T-helper 2 cell treated with Interferon-gamma antibody and Interleukin-4, amounts not matched to agents 5 μg/mL and 100 μg/mL, for 36 hours (primary cell): ENCODE measurements at regions not wholly inside any gene's neighbourhood (a gene's known extent, or its start where the extent isn't known, plus 50 kb on each side); places are given as distances from the start of the nearest gene placed in this dataset.

ENCODE experiments used
- DNase-seq: peaks from one replicate; pipeline ENCODE4 v3.0.0; 2021; ENCODE audit warnings: low spot score
- H3K27ac Mint-ChIP-seq: one replicate; pipeline ENCODE4 v1.8.0; 2021; ENCODE audit warnings: mild to moderate bottlenecking, mixed read lengths
- H3K27me3 Mint-ChIP-seq: one replicate; pipeline ENCODE4 v1.8.0; 2021; ENCODE audit warnings: low read depth, mixed read lengths
- H3K36me3 Mint-ChIP-seq: one replicate; pipeline ENCODE4 v1.8.0; 2021; ENCODE audit warnings: low read depth, mixed read lengths
- H3K4me1 Mint-ChIP-seq: one replicate; pipeline ENCODE4 v1.8.0; 2021; ENCODE audit warnings: low read depth, mixed read lengths
- H3K4me3 Mint-ChIP-seq: one replicate; pipeline ENCODE4 v1.8.0; 2022; ENCODE audit warnings: mild to moderate bottlenecking, moderate library complexity, mixed read lengths
- H3K9me3 Mint-ChIP-seq: one replicate; pipeline ENCODE4 v1.8.0; 2021; ENCODE audit warnings: mixed read lengths

DNA sequence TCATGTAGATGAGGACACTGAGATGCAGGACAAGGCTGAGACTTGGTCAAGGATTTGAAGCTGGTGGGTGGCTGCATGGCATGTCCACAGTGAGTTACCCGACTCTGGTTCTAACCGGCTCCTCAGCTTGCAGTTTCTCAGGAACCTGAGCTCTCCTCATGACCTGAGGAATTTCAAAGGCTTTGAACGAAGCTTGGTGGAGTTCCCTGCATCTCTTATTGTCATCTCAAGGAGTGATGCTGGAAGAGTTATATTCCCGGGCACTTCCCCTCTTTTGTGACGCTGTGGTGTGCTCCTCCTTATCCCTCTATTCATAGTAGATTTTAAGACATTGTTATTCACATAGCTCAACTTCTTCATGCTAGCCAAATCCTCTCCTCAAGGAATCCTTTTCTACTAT is 500.1 kb upstream of the HTR2A start:
- Mint-ChIP-seq H3K36me3 (no peaks in the 10 kb centered on the region), H3K4me3 (no peak overlapping the region), H3K27ac (no peak overlapping the region)

DNA sequence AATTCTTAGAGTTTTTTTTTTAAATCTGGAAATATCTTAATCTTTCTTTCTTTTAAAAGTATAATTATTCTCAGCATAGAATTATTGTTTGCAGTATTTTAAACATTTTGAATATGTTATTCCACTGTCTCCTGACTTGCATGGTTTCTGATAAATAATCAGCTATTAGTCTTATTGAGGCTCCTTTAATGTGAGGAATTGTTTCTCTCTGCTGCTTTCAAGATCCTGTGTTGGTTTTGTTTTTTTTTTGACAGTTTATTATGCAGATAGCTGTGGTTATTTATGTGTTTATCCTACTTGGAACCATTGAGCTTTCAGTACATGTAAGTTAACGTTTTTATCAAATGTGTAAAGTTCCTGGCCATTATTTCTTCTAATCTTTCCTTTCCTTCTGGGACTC is 477.9 kb upstream of the HTR2A start:
- Mint-ChIP-seq H3K27ac (no peak overlapping the region), H3K4me1 (no peaks in the 10 kb centered on the region), H3K4me3 (no peak overlapping the region), H3K27me3 (no peaks in the 10 kb centered on the region), H3K36me3 (no peaks in the 10 kb centered on the region), H3K9me3 (peaks cover 21% of the 10 kb centered on the region)
- no peak for DNase-seq

More for the DNA sequence above, 500.1 kb upstream of the HTR2A start:
- Mint-ChIP-seq H3K4me1 (no peaks in the 10 kb centered on the region), H3K27me3 (no peaks in the 10 kb centered on the region), H3K9me3 (peaks cover 2% of the 10 kb centered on the region)
- no peak for DNase-seq

DNA sequence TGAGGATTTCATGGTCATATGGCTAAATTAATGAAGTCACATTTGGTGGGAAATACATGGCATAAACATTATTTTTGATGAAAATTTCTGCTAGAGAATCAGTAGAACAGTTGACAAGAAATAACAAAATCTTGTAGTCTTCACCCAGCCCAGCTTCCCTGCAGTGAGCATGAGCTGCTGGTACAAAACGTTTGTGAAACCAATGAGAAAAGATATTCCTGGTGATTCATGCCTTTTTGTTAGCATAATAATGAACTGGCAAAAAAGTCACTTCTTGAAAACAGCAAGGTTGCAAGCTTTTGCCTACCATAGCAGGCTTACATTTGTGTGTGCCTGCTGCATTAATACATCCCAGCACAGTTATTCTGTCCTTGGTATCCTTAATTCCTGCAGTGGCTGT is 475.9 kb upstream of the HTR2A start:
- no peak overlapping the region for H3K27ac Mint-ChIP-seq
- H3K36me3 Mint-ChIP-seq, result no peaks in the 10 kb centered on the region
- peaks cover 26% of the 10 kb centered on the region for H3K9me3 Mint-ChIP-seq
- H3K4me3 Mint-ChIP-seq, result no peak overlapping the region
- H3K4me1 Mint-ChIP-seq, result no peaks in the 10 kb centered on the region
- no peak for DNase-seq
- no peaks in the 10 kb centered on the region for H3K27me3 Mint-ChIP-seq

- H3K4me1 Mint-ChIP-seq, result no peaks in the 10 kb centered on the region
- peaks cover 14% of the 10 kb centered on the region for H3K9me3 Mint-ChIP-seq
- H3K27me3 Mint-ChIP-seq, result no peaks in the 10 kb centered on the region
- no peak for DNase-seq
- no peak overlapping the region for H3K4me3 Mint-ChIP-seq
- no peaks in the 10 kb centered on the region for H3K36me3 Mint-ChIP-seq
- no peak overlapping the region for H3K27ac Mint-ChIP-seq
These were observed 454.9 kb upstream of the HTR2A start for GRCh38 chr13:47351798-47352197.

DNA sequence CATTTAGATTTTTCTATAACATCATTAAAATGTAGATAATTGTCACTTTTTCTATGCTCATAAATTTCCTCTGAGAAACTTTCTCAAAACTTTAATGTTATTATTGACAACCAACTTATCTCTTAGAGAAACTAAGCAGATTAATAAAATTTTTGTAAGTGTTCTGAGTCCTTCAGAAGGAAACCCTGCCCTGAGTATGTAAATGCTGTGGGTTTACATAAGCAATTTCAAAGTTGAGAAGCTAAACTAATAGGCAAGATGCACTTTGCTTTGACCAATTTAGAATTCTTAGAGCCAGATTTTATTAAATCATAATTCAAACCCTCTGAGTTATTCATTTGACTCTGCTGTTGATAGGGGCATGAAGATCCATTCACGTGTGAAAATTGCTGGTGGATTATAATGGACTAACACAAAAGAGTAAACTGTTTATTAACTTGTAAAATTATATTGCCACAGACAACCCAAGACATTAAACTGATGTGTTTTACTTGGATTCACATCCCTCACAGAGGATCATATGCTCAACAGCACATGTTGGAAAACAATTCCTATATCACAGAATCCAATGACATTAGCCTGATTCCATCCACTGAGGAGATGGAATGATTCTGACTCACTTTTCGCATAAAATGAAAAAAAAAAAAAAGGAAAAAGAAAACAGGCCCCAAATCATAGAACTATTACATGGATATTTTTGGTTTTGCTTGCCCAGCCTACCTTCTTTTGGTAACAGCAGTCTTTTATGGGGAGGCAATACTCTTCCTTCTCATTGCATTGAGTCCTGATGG is 453.7 kb upstream of the HTR2A start:
- Mint-ChIP-seq H3K4me1 (no peaks in the 10 kb centered on the region), H3K27ac (no peak overlapping the region)

DNA sequence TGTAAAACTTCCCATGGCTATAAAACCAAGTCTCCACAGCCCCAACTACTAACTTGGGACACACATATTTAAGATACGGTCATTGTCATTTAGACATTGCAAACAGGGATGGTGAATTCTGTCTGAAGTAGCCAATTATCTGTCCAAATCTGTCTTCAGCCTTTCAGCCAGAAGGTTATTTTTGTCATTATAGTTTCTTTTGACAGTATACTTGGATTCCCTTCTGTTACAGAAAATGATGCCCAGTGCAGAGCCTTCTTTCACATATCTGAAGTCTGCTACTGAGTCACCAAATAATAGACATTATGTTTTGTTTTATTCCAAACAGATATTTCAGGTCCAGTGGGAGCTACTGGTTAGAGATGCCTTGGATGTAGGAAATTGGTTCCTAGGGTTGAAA is 452.4 kb upstream of the HTR2A start:
- Mint-ChIP-seq H3K4me1 (no peaks in the 10 kb centered on the region), H3K4me3 (no peak overlapping the region), H3K27me3 (no peaks in the 10 kb centered on the region), H3K9me3 (peaks cover 4% of the 10 kb centered on the region), H3K27ac (no peak overlapping the region), H3K36me3 (no peaks in the 10 kb centered on the region)
- DNase-seq, result no peak

More for the DNA sequence above, 453.7 kb upstream of the HTR2A start:
- no peak for DNase-seq
- H3K36me3 Mint-ChIP-seq, result no peaks in the 10 kb centered on the region
- H3K9me3 Mint-ChIP-seq, result peaks cover 4% of the 10 kb centered on the region
- H3K27me3 Mint-ChIP-seq, result no peaks in the 10 kb centered on the region
- no peak overlapping the region for H3K4me3 Mint-ChIP-seq

GRCh38 chr13:47337781-47338507 is 441.1 kb upstream of the HTR2A start:
- Mint-ChIP-seq H3K27ac (no peak overlapping the region), H3K9me3 (peaks cover 10% of the 10 kb centered on the region), H3K4me1 (no peaks in the 10 kb centered on the region), H3K27me3 (no peaks in the 10 kb centered on the region), H3K36me3 (no peaks in the 10 kb centered on the region), H3K4me3 (no peak overlapping the region)
- no peak for DNase-seq

DNA sequence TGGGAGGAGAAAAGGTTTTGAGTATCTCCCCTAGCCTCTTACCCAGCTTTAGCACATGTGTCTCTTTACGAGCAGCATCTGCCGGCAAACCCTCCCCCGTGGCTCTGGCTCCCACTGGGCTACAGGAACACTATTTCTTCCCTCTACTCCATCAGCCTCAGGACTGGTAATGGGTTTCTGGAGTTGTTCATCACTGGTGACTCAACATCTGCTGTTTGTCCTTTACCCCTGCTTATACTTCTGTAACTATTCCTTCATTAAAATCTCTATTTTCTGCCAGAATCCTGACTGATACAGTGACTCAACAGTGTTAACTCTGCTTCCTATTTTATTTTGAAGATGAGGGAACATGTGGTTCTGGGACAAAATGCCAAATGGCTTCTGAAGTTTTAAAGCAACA is 437.3 kb upstream of the HTR2A start:
- H3K27me3 Mint-ChIP-seq, result no peaks in the 10 kb centered on the region
- no peak overlapping the region for H3K27ac Mint-ChIP-seq
- no peaks in the 10 kb centered on the region for H3K9me3 Mint-ChIP-seq
- no peaks in the 10 kb centered on the region for H3K4me1 Mint-ChIP-seq
- no peak overlapping the region for H3K4me3 Mint-ChIP-seq
- H3K36me3 Mint-ChIP-seq, result no peaks in the 10 kb centered on the region
- DNase-seq, result no peak

DNA sequence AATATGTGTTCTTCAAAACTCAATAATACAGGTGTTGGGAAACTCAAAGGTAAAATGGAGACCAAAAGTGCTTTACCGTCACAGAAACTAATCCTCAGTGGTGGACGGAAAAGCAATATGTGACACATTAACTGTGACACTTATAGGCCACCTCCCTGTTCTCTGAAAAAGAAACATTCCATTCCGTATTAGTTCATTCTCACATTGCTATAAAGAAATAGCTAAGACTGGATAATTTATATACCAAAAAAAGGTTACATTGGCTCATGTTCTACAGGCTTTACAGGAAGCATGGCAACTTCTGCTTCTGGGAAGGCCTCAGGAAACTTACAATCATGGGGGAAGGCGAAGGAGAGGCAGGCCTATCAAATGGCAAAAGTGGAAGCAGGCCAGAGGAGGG is 435.3 kb upstream of the HTR2A start:
- no peak for DNase-seq
- Mint-ChIP-seq H3K36me3 (no peaks in the 10 kb centered on the region), H3K4me1 (no peaks in the 10 kb centered on the region), H3K9me3 (no peaks in the 10 kb centered on the region), H3K27me3 (no peaks in the 10 kb centered on the region), H3K4me3 (no peak overlapping the region), H3K27ac (no peak overlapping the region)

DNA sequence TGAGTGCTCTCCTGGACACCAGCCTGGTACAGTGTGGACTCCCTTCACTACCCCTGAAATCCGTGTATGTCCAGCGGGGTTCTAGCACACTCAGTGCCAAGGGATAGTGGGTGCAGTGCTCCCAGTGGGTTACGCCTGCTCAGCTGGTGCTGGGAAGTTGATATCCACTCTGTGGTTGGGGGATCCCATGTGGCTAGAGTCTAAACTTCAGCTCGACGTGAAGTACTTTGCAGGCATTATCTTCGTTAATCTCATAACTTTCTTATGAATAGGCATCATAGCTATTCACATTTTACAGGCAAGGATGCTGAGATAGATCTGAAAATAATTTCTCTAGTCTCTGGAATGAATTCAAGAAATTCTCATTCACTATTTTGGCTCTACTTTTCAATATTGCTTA is 433.2 kb upstream of the HTR2A start:
- H3K4me1 Mint-ChIP-seq, result no peaks in the 10 kb centered on the region
- no peak for DNase-seq
- no peaks in the 10 kb centered on the region for H3K36me3 Mint-ChIP-seq
- H3K9me3 Mint-ChIP-seq, result no peaks in the 10 kb centered on the region
- no peaks in the 10 kb centered on the region for H3K27me3 Mint-ChIP-seq
- no peak overlapping the region for H3K4me3 Mint-ChIP-seq
- no peak overlapping the region for H3K27ac Mint-ChIP-seq

DNA sequence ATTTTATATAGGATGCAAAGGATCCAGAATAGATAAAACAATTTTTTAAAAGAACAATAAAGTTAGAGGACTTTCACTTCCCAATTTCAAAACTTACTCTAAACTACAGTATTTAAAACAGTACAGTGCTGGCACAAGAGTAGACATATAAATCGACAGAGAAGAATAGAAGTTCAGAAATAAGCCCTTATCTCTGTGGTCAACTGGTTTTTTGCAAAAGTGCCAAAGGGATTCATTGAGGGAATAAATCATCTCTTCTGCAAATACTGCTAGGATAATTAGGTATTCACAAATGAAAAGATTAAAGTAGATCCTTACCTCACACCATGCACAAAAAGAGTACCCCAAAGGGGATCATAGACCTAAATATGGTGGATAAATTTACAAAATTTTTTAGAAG is 431.0 kb upstream of the HTR2A start:
- Mint-ChIP-seq H3K4me1 (no peaks in the 10 kb centered on the region), H3K27me3 (no peaks in the 10 kb centered on the region), H3K36me3 (no peaks in the 10 kb centered on the region), H3K9me3 (no peaks in the 10 kb centered on the region), H3K27ac (no peak overlapping the region), H3K4me3 (no peak overlapping the region)
- DNase-seq, result no peak

DNA sequence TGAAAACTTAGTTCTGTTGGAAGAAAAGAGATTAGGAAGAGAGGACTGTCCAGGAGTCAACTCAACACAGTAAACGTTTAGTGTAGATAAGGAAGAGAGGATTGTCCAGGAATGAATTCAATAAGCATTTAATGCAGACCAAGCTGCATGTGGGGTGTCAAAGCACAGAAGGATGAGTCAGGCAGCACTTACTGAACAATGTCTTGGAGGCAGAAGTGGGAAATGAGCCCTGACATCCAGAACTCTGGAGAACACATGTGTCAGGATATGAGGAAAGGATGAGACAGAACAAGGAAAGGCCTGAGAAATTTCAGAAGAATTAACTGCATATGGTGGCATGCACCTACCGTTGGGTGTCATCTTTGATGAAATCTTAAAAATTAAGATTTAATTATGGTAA is 429.2 kb upstream of the HTR2A start:
- no peak for DNase-seq
- H3K9me3 Mint-ChIP-seq, result no peaks in the 10 kb centered on the region
- H3K36me3 Mint-ChIP-seq, result no peaks in the 10 kb centered on the region
- H3K4me1 Mint-ChIP-seq, result no peaks in the 10 kb centered on the region
- no peak overlapping the region for H3K27ac Mint-ChIP-seq
- no peaks in the 10 kb centered on the region for H3K27me3 Mint-ChIP-seq
- no peak overlapping the region for H3K4me3 Mint-ChIP-seq

DNA sequence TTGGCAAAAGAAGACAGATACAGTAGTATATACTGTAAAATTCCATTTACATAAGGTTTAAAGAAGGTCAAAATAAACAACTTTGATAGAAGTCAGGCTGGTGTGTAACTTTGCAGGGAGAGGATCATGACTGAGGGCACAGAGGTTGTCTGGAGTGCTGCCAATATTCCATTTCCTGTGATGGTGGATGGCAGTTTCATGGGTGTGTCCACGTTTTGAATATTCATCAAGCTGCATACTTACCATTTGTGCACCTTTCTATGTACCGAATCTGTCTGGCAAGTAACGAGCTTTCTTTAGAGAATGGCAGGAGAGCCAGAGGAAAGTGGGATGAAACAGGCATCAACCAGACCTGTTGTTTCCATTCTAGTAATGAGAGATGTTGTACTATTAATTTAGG is 420.5 kb upstream of the HTR2A start:
- H3K4me1 Mint-ChIP-seq, result no peaks in the 10 kb centered on the region
- H3K9me3 Mint-ChIP-seq, result no peaks in the 10 kb centered on the region
- no peaks in the 10 kb centered on the region for H3K36me3 Mint-ChIP-seq

DNA sequence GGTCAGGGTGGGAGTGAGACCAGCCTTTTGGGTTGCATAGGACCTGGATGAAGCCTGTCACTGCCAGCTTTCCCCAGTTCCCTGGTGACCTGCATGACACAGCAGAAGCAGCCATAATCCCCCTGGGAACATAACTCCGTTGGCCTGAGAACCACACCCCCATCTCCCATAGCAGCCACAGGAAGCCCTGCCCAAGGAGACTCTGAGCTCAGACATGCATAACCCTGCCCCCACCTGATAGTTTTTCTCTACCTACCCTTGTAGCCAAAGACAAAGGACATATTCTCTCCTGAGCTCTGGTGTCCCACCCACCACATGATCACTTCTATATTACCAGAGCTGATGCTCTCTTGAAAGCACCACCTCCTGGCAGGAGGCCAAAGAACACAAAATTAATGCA is 413.5 kb upstream of the HTR2A start:
- no peak overlapping the region for H3K27ac Mint-ChIP-seq
- H3K27me3 Mint-ChIP-seq, result no peaks in the 10 kb centered on the region
- H3K4me1 Mint-ChIP-seq, result no peaks in the 10 kb centered on the region
- peaks cover 7% of the 10 kb centered on the region for H3K9me3 Mint-ChIP-seq
- no peak overlapping the region for H3K4me3 Mint-ChIP-seq
- DNase-seq, result no peak
- no peaks in the 10 kb centered on the region for H3K36me3 Mint-ChIP-seq

More for the DNA sequence above, 420.5 kb upstream of the HTR2A start:
- no peak for DNase-seq
- H3K4me3 Mint-ChIP-seq, result no peak overlapping the region
- no peak overlapping the region for H3K27ac Mint-ChIP-seq
- no peaks in the 10 kb centered on the region for H3K27me3 Mint-ChIP-seq
